HepG2 (cell line): ENCODE measurements at regions not wholly inside any gene's neighbourhood (a gene's known extent, or its start where the extent isn't known, plus 50 kb on each side); places are given as distances from the start of the nearest gene placed in this dataset.

ENCODE experiments used
- ATAC-seq: fragments of 200-7000 bp; cut with Tn5 transposase; 3 replicates; pipeline ENCODE4 v1.9.1; 2020; ENCODE audit warnings: mild to moderate bottlenecking, moderate library complexity
- BruUV-seq: library from RNA; stranded (reverse); fragments of 400-500 nt; replicated peaks from 2 replicates; lab custom pipeline; 2021; lab: Mats Ljungman, UMichigan
- CTCF ChIA-PET: fragments of 300-600 bp; formaldehyde crosslinking; extraction: SDS; loops from one replicate; lab custom pipeline; 2021; ENCODE audit warnings: low total read pairs, inconsistent platforms, low intra/inter-chr PET ratio; lab: Yijun Ruan, JAX
- POLR2A ChIA-PET: fragments of 350-600 bp; sonication (Branson Sonifier 250); formaldehyde crosslinking; loops from one replicate; lab custom pipeline; 2020; ENCODE audit warnings: antibody characterized with exemption, inconsistent platforms; lab: Yijun Ruan, JAX
- DNase-seq: peaks from one replicate; pipeline ENCODE4 v3.0.0-alpha.2; 2015; ENCODE audit warnings: low spot score
- FAIRE-seq: peaks from 3 replicates; lab custom pipeline; 2011; peaks lifted over from hg19 to GRCh38; lab: Jason Lieb, UNC
- H2AFZ ChIP-seq: one replicate; pipeline ENCODE4 v1.6.1; 2011; ENCODE audit warnings: low read length, inconsistent platforms
- H3K27ac ChIP-seq: fragments of 300-600 bp; 3 replicates; pipeline ENCODE4 v1.8.0; 2011; ENCODE audit warnings: mixed run types, mild to moderate bottlenecking, mixed read lengths, low read length, inconsistent platforms; ENCODE audit not compliant: insufficient read depth; ENCODE audit errors: extremely low read length
- H3K27me3 ChIP-seq, 2 experiments: fragments of 200-600 bp in 1 of 2; 2 replicates in 1 of 2; 3 replicates in 1 of 2; pipeline versions ENCODE4 v1.6.0 to v1.8.0; 2011; ENCODE audit warnings: low read length in 2 of 2, mild to moderate bottlenecking in 2 of 2, moderate library complexity in 2 of 2, inconsistent platforms in 1 of 2; ENCODE audit not compliant: insufficient read depth in 2 of 2, control insufficient read depth in 1 of 2
- H3K36me3 ChIP-seq, 2 experiments: fragments of 200-600 bp in 1 of 2; replicated peaks in 1 of 2; 2 replicates in 1 of 2; 3 replicates in 1 of 2; pipeline versions ENCODE4 v1.5.1 to v1.8.0; 2011; ENCODE audit warnings: low read length in 2 of 2, inconsistent platforms in 1 of 2; ENCODE audit not compliant: insufficient read depth in 2 of 2, control insufficient read depth in 1 of 2
- H3K4me1 ChIP-seq: 2 replicates; pipeline ENCODE4 v1.5.1; 2012; ENCODE audit warnings: low read length, inconsistent platforms; ENCODE audit not compliant: insufficient read depth
- H3K4me2 ChIP-seq: 2 replicates; pipeline ENCODE4 v1.6.0; 2011; ENCODE audit warnings: low read depth, low read length, inconsistent platforms
- H3K4me3 ChIP-seq, 3 experiments: fragments of 200-600 bp in 1 of 3; sonication (generic), shearing (Covaris generic) in 1 of 3; replicated peaks in 1 of 3; 2 replicates each; pipeline ENCODE4 v1.5.1; 2011 to 2016; ENCODE audit warnings: low read length in 3 of 3, inconsistent platforms in 2 of 3, low read depth in 2 of 3, mild to moderate bottlenecking in 2 of 3, control low read depth in 1 of 3, mixed read lengths in 1 of 3; ENCODE audit not compliant: insufficient read depth in 1 of 3
- H3K79me2 ChIP-seq: one replicate; pipeline ENCODE4 v1.6.1; 2011; ENCODE audit warnings: low read length, inconsistent platforms; ENCODE audit not compliant: insufficient read depth
- H3K9ac ChIP-seq: 2 replicates; pipeline ENCODE4 v1.6.0; 2011; ENCODE audit warnings: mild to moderate bottlenecking, low read depth, low read length, inconsistent platforms; ENCODE audit not compliant: insufficient read depth
- H3K9me3 ChIP-seq: 2 replicates; pipeline ENCODE4 v1.5.1; 2012; ENCODE audit warnings: mild to moderate bottlenecking, low read length
- H4K20me1 ChIP-seq: 2 replicates; pipeline ENCODE4 v1.6.0; 2011; ENCODE audit warnings: inconsistent platforms, mild to moderate bottlenecking, low read length, moderate library complexity; ENCODE audit not compliant: insufficient read depth
- CEBPB ChIP-seq: IDR thresholded peaks from 2 replicates; pipeline ENCODE4 v1.6.1; 2011; ENCODE audit warnings: low read depth, low read length, improper control_type of control experiment, borderline replicate concordance
- CTCF ChIP-seq: sonication (generic); formaldehyde crosslinking; IDR thresholded peaks from 2 replicates; pipeline ENCODE4 v1.5.0; 2020; ENCODE audit warnings: mild to moderate bottlenecking, missing genetic modification reagents, moderate library complexity
- GLMP ChIP-seq: sonication (generic); formaldehyde crosslinking; IDR thresholded peaks from 2 replicates; pipeline ENCODE4 v1.9.0; 2021; ENCODE audit warnings: missing genetic modification reagents, mild to moderate bottlenecking, borderline replicate concordance
- MTA1 ChIP-seq: sonication (generic); formaldehyde crosslinking; IDR thresholded peaks from 2 replicates; pipeline ENCODE4 v1.4.0; 2020; ENCODE audit warnings: missing genetic modification reagents, mild to moderate bottlenecking, borderline replicate concordance
- MTF2 ChIP-seq: sonication (generic); formaldehyde crosslinking; IDR thresholded peaks from 2 replicates; pipeline ENCODE4 v1.5.0; 2020; ENCODE audit warnings: missing genetic modification reagents, borderline replicate concordance
- NR2F6 ChIP-seq, 2 experiments: IDR thresholded peaks; 2 replicates each; pipeline ENCODE4 v1.6.1; 2016; ENCODE audit warnings: antibody characterized with exemption in 1 of 2, mild to moderate bottlenecking in 1 of 2
- TBX2 ChIP-seq: sonication (generic); formaldehyde crosslinking; IDR thresholded peaks from 2 replicates; pipeline ENCODE4 v1.5.0; 2020; ENCODE audit warnings: missing genetic modification reagents, mild to moderate bottlenecking, borderline replicate concordance
- THAP11 ChIP-seq: IDR thresholded peaks from 2 replicates; pipeline ENCODE4 v1.6.1; 2016; ENCODE audit warnings: missing biosample characterization, missing genetic modification reagents
- ZBTB46 ChIP-seq: sonication (generic); formaldehyde crosslinking; IDR thresholded peaks from 2 replicates; pipeline ENCODE4 v1.4.0; 2020; ENCODE audit warnings: mild to moderate bottlenecking, missing genetic modification reagents, borderline replicate concordance
- ZNF496 ChIP-seq: sonication (generic); formaldehyde crosslinking; IDR thresholded peaks from 2 replicates; pipeline ENCODE4 v1.8.1; 2023; ENCODE audit warnings: mild to moderate bottlenecking, moderate library complexity, missing genetic modification reagents; ENCODE audit not compliant: insufficient replicate concordance
- ZNF839 ChIP-seq: sonication (generic); formaldehyde crosslinking; IDR thresholded peaks from 2 replicates; pipeline ENCODE4 v1.4.0; 2020; ENCODE audit warnings: missing genetic modification reagents, mild to moderate bottlenecking, borderline replicate concordance
- WGBS: methylation state at CpG from one replicate; pipeline ENCODE4 v1.1.6; 2017; ENCODE audit warnings: low lambda C conversion rate; 5-methylcytosine and 5-hydroxymethylcytosine counted together
- in situ Hi-C: cut with HindIII; loops from 2 replicates; pipeline ENCODE4 v1.10.0; 2017; ENCODE audit warnings: low pct_unique_long_range_greater_than_20kb; ENCODE audit not compliant: extremely low pct_ligation_motif_present
- intact Hi-C: fragments of 100-400 bp; cut with micrococcal nuclease; formaldehyde crosslinking; loops from one replicate; pipeline ENCODE4 v1.10.0; 2022; ENCODE audit not compliant: unreplicated experiment

- TF ChIP-seq ZNF496: no peak
- peak; percentile 27 for TF ChIP-seq CTCF (CRISPR knock-in tag)
- no peak for TF ChIP-seq MTA1 (CRISPR knock-in tag)
- no peak for TF ChIP-seq ZNF839 (CRISPR knock-in tag)
These were observed 799.3 kb downstream of the BCL11A start (continued) for GRCh38 chr2:59754011-59754735.

- Histone ChIP-seq H3K27ac (no peak overlapping the region), H3K27me3 (no peaks in the 10 kb centered on the region), H2AFZ (no peak overlapping the region), H4K20me1 (no peaks in the 10 kb centered on the region), H3K4me1 (no peaks in the 10 kb centered on the region), H3K9me3 (no peaks in the 10 kb centered on the region), H3K4me2 (no peak overlapping the region), H3K9ac (no peak overlapping the region), H3K4me3 (no peak overlapping the region), H3K36me3 (no peaks in the 10 kb centered on the region), H3K79me2 (no peaks in the 10 kb centered on the region)
- ChIA-PET POLR2A (no interaction called here), CTCF (no interaction called here)
- no TSS peak for BruUV-seq
- WGBS: 0% methylated on average over 1 of the region's 1 CpG
- intact Hi-C loops: no loop called here
- in situ Hi-C loops: no loop called here
- FAIRE-seq: no peak
- TF ChIP-seq ZBTB46: no peak
- TF ChIP-seq CEBPB: peak; percentile 68; the same call in 1 of the 2 replicates
- TF ChIP-seq THAP11: no peak
- no peak for TF ChIP-seq GLMP (CRISPR knock-in tag)
- TF ChIP-seq TBX2: no peak
- TF ChIP-seq MTF2 (CRISPR knock-in tag): no peak
- no peak for TF ChIP-seq NR2F6 (IDR thresholded peaks at IDR 0.05)
- TF ChIP-seq NR2F6 (CRISPR knock-in tag; IDR thresholded peaks at IDR 0.05): no peak
- no peak for DNase-seq
- ATAC-seq: no peak
These were observed 800.9 kb downstream of the BCL11A start for GRCh38 chr2:59752512-59752911.
